Caco-2 (cell line): ENCODE measurements at regions not wholly inside any gene's neighbourhood (a gene's known extent, or its start where the extent isn't known, plus 50 kb on each side); places are given as distances from the start of the nearest gene placed in this dataset.

Source experiments
- BruUV-seq: library from RNA; stranded (reverse); fragments of 400-500 nt; replicated peaks from 2 replicates; lab custom pipeline; 2021; lab: Mats Ljungman, UMichigan
- CTCF ChIA-PET: fragments of 300-600 bp; sonication (Branson Sonifier 250); formaldehyde crosslinking; loops from one replicate; lab custom pipeline; 2022; ENCODE audit warnings: antibody characterized with exemption; lab: Charles Lee
- POLR2A ChIA-PET: fragments of 300-600 bp; sonication (Branson Sonifier 250); formaldehyde crosslinking; loops from one replicate; lab custom pipeline; 2022; ENCODE audit warnings: antibody characterized with exemption; lab: Charles Lee
- DNase-seq, 2 experiments: peaks; one replicate each; pipeline versions ENCODE4 v3.0.0 to v3.0.0-alpha.2; 2020 to 2022
- H3K27me3 ChIP-seq: replicated peaks from 2 replicates; pipeline ENCODE4 v1.6.0; 2011; ENCODE audit warnings: low read length; ENCODE audit not compliant: control insufficient read depth, insufficient read depth
- H3K36me3 ChIP-seq: 2 replicates; pipeline ENCODE4 v1.5.1; 2011; ENCODE audit warnings: low read length; ENCODE audit not compliant: control insufficient read depth, insufficient read depth
- H3K4me1 ChIP-seq: fragments of 250-450 bp; sonication (Bioruptor Pico); 2 replicates; pipeline ENCODE4 v1.5.1; 2020; ENCODE audit warnings: mild to moderate bottlenecking
- H3K4me3 ChIP-seq: 2 replicates; pipeline ENCODE4 v1.5.1; 2011; ENCODE audit warnings: low read depth, mild to moderate bottlenecking, control low read depth, low read length
- H3K9me3 ChIP-seq: fragments of 250-450 bp; sonication (Bioruptor Pico); 2 replicates; pipeline ENCODE4 v1.5.1; 2020; ENCODE audit warnings: mild to moderate bottlenecking, moderate library complexity
- H3K27ac Mint-ChIP-seq: one replicate; pipeline ENCODE4 v1.8.0; 2022; ENCODE audit warnings: mixed read lengths; ENCODE audit not compliant: unreplicated experiment
- H3K27me3 Mint-ChIP-seq: one replicate; pipeline ENCODE4 v1.8.0; 2022; ENCODE audit warnings: mixed read lengths; ENCODE audit not compliant: insufficient read depth, unreplicated experiment
- H3K36me3 Mint-ChIP-seq: one replicate; pipeline ENCODE4 v1.8.0; 2022; ENCODE audit warnings: mild to moderate bottlenecking, mixed read lengths; ENCODE audit not compliant: insufficient read depth, unreplicated experiment
- H3K4me1 Mint-ChIP-seq: one replicate; pipeline ENCODE4 v1.8.0; 2022; ENCODE audit warnings: low read depth, mixed read lengths; ENCODE audit not compliant: unreplicated experiment
- H3K4me3 Mint-ChIP-seq: one replicate; pipeline ENCODE4 v1.8.0; 2022; ENCODE audit warnings: mild to moderate bottlenecking, moderate library complexity, mixed read lengths; ENCODE audit not compliant: unreplicated experiment
- H3K9me3 Mint-ChIP-seq: one replicate; pipeline ENCODE4 v1.8.0; 2022; ENCODE audit warnings: mixed read lengths; ENCODE audit not compliant: unreplicated experiment
- intact Hi-C: fragments of 100-400 bp; cut with micrococcal nuclease; formaldehyde crosslinking; loops from one replicate; pipeline ENCODE4 v1.10.0; 2022; ENCODE audit not compliant: unreplicated experiment
- TF ChIP-seq, protein P1 (sequence below), 2 experiments: fragments of 200-600 bp in 1 of 2; IDR thresholded peaks; 1 replicate in 1 of 2; 2 replicates in 1 of 2; pipeline versions ENCODE4 v1.5.1 to v1.8.0; 2011 to 2022; ENCODE audit warnings: antibody characterized with exemption in 1 of 2, control low read depth in 1 of 2, inconsistent platforms in 1 of 2, low read depth in 1 of 2, low read length in 1 of 2, mild to moderate bottlenecking in 1 of 2, moderate library complexity in 1 of 2; ENCODE audit not compliant: insufficient read depth in 1 of 2, severe bottlenecking in 1 of 2, unreplicated experiment in 1 of 2

DNA sequence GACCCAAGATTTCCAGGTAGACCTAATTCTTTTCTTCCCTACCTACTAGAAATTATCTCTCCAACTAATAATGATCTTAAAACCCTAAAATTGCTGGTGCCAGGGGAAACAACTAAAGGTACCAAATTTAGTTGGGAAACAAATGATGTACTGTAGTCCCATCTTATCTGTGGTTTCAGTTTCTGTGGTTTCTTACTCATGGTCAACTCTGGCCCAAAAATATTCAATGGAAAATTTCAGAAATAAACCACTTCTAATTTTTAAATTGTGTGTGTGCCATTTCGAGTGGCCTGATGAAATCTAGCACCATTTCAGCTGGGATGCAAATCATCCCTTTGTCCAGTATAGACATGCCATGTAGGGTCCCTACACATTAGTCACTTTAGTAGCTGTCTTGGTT, 475.2 kb upstream of the EPHA7 start:
- Mint-ChIP-seq H3K27ac (no peak overlapping the region), H3K9me3 (no peaks in the 10 kb centered on the region), H3K27me3 (no peaks in the 10 kb centered on the region), H3K36me3 (no peaks in the 10 kb centered on the region), H3K4me3 (no peak overlapping the region), H3K4me1 (no peaks in the 10 kb centered on the region)
- Histone ChIP-seq H3K4me1 (no peaks in the 10 kb centered on the region), H3K9me3 (no peaks in the 10 kb centered on the region), H3K36me3 (no peaks in the 10 kb centered on the region), H3K4me3 (no peak overlapping the region), H3K27me3 (no peaks in the 10 kb centered on the region)
- no TSS peak for BruUV-seq
- TF ChIP-seq, protein P1, sequence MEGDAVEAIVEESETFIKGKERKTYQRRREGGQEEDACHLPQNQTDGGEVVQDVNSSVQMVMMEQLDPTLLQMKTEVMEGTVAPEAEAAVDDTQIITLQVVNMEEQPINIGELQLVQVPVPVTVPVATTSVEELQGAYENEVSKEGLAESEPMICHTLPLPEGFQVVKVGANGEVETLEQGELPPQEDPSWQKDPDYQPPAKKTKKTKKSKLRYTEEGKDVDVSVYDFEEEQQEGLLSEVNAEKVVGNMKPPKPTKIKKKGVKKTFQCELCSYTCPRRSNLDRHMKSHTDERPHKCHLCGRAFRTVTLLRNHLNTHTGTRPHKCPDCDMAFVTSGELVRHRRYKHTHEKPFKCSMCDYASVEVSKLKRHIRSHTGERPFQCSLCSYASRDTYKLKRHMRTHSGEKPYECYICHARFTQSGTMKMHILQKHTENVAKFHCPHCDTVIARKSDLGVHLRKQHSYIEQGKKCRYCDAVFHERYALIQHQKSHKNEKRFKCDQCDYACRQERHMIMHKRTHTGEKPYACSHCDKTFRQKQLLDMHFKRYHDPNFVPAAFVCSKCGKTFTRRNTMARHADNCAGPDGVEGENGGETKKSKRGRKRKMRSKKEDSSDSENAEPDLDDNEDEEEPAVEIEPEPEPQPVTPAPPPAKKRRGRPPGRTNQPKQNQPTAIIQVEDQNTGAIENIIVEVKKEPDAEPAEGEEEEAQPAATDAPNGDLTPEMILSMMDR (IDR thresholded peaks at IDR 0.05; ENCODE audit: insufficient read depth in 1 of 2, low read depth in 1 of 2, low read length in 1 of 2, severe bottlenecking in 1 of 2, unreplicated experiment in 1 of 2), result no peak
- DNase-seq, result no peak
- intact Hi-C loops, result no loop called here
- CTCF ChIA-PET, result no interaction called here
- POLR2A ChIA-PET, result no interaction called here

DNA sequence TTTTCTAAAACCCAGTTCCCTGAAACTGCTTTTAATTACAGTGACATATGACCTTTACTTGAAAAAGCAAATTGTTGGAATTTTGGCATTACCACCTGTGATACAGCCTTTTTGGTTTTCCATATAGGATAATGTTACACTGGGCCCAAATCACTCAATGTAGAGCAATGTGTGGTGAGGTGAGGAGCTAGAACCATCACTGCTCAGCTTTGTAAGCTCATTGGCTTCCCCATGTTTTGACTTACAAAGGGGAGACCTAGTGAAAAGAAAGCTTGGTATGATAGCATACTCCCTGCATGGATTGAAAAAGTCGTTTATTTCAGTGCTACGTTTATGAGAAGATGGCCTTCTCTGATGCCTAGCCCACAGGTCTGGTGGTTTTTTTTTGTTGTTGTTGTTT, 470.4 kb upstream of the EPHA7 start:
- H3K4me1 ChIP-seq, result no peaks in the 10 kb centered on the region
- Mint-ChIP-seq H3K9me3 (no peaks in the 10 kb centered on the region), H3K36me3 (no peaks in the 10 kb centered on the region), H3K4me1 (no peaks in the 10 kb centered on the region), H3K27me3 (no peaks in the 10 kb centered on the region), H3K4me3 (no peak overlapping the region), H3K27ac (no peak overlapping the region)
- intact Hi-C loops, result no loop called here
- no peak for DNase-seq
- BruUV-seq, result no TSS peak
- ChIA-PET POLR2A (no interaction called here), CTCF (no interaction called here)
- H3K9me3 ChIP-seq, result no peaks in the 10 kb centered on the region
- no peaks in the 10 kb centered on the region for H3K36me3 ChIP-seq
- H3K4me3 ChIP-seq, result no peak overlapping the region
- no peaks in the 10 kb centered on the region for H3K27me3 ChIP-seq
- TF ChIP-seq, protein P1 (IDR thresholded peaks at IDR 0.05; ENCODE audit: insufficient read depth in 1 of 2, low read depth in 1 of 2, low read length in 1 of 2, severe bottlenecking in 1 of 2, unreplicated experiment in 1 of 2), result no peak

DNA sequence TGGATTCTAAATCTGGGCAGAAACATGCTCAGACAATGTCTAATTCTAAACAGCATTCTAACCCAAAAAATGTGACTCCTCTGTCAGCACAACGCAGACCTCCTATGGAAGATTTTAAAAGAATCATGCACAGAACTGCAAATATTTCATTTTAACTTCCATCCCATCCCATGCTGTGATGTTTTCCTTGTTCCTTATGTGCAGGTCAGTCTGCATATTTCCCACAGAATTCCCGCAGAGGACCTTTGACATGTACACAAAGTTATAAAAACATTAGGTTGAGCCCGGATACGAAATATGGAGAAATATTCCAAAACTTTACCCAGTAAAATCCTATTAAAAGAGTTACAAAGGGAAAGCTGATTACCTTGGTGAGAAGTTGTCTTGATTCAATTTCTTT, 467.1 kb upstream of the EPHA7 start:
- intact Hi-C loops, result no loop called here
- no peaks in the 10 kb centered on the region for H3K4me1 ChIP-seq
- H3K9me3 Mint-ChIP-seq, result no peaks in the 10 kb centered on the region
- no peaks in the 10 kb centered on the region for H3K9me3 ChIP-seq
- POLR2A ChIA-PET, result no interaction called here
- H3K36me3 Mint-ChIP-seq, result no peaks in the 10 kb centered on the region
- no peaks in the 10 kb centered on the region for H3K27me3 ChIP-seq
- H3K4me1 Mint-ChIP-seq, result no peaks in the 10 kb centered on the region
- no peak overlapping the region for H3K4me3 Mint-ChIP-seq
- H3K27ac Mint-ChIP-seq, result no peak overlapping the region
- no peak overlapping the region for H3K4me3 ChIP-seq
- no peaks in the 10 kb centered on the region for H3K36me3 ChIP-seq
- no TSS peak for BruUV-seq
- TF ChIP-seq, protein P1 (IDR thresholded peaks at IDR 0.05; ENCODE audit: insufficient read depth in 1 of 2, low read depth in 1 of 2, low read length in 1 of 2, severe bottlenecking in 1 of 2, unreplicated experiment in 1 of 2), result no peak
- CTCF ChIA-PET, result no interaction called here
- no peaks in the 10 kb centered on the region for H3K27me3 Mint-ChIP-seq
- no peak for DNase-seq
